Psoas muscle (tissue), 7 donors: ENCODE measurements at regions not wholly inside any gene's neighbourhood (a gene's known extent, or its start where the extent isn't known, plus 50 kb on each side); places are given as distances from the start of the nearest gene placed in this dataset.

Experiments used
- ATAC-seq, 4 donors: fragments of 200-7000 bp; cut with Tn5 transposase; one replicate each; pipeline ENCODE4 v1.9.1; 2020; ENCODE audit warnings: moderate library complexity in 3 of 4, mild to moderate bottlenecking in 2 of 4
- DNase-seq, 2 donors: peaks; one replicate each; pipeline ENCODE4 v3.0.0-alpha.2; 2020
- H3K27ac ChIP-seq: fragments of 200-600 bp; one replicate; pipeline ENCODE4 v1.8.0; 2022
- H3K27me3 ChIP-seq, 3 donors: fragments of 200-600 bp in 1 of 3; one replicate each; pipeline versions ENCODE4 v1.6.1 to v1.8.0; 2013 to 2022; ENCODE audit warnings: low read length in 2 of 3, mild to moderate bottlenecking in 2 of 3, moderate library complexity in 1 of 3; ENCODE audit not compliant: insufficient read depth in 3 of 3
- H3K36me3 ChIP-seq, 2 donors: fragments of 200-600 bp in 1 of 2; one replicate each; pipeline versions ENCODE4 v1.6.1 to v1.8.0; 2013 to 2022; ENCODE audit warnings: low read depth in 1 of 2, mild to moderate bottlenecking in 1 of 2, moderate library complexity in 1 of 2; ENCODE audit not compliant: insufficient read depth in 1 of 2
- H3K4me1 ChIP-seq: fragments of 200-600 bp; one replicate; pipeline ENCODE4 v1.8.0; 2022
- H3K4me3 ChIP-seq: fragments of 200-600 bp; one replicate; pipeline ENCODE4 v1.8.0; 2022; ENCODE audit warnings: mild to moderate bottlenecking
- H3K9me3 ChIP-seq: fragments of 200-600 bp; one replicate; pipeline ENCODE4 v1.8.0; 2022
- WGBS, 3 donors: extraction: QIAGEN DNeasy Blood & Tissue Kit; methylation state at CpG; one replicate each; pipeline versions ENCODE4 v1.1.6 to v1.1.7; 2013; 5-methylcytosine and 5-hydroxymethylcytosine counted together
- intact Hi-C, 2 donors: fragments of 100-400 bp; cut with DNase I; formaldehyde crosslinking; loops; one replicate each; pipeline versions ENCODE4 v1.11.0 to v1.14.2; 2022
- TF ChIP-seq, protein P1 (sequence below): fragments of 200-600 bp; IDR thresholded peaks from one replicate; pipeline ENCODE4 v1.8.0; 2022; ENCODE audit warnings: antibody characterized with exemption
- donor health status: healthy with polysubstance abuse.
- donor health status: DM: no; HTN: no; CAD: no; lungs with moderate emphysema.
- donor health status: Bipolar disorder and iron deficiency.
- donor health status: healthy.
- donor health status: DM: yes; HTN: yes; CAD: no.
- donor health status: DM: no; HTN: no; CAD: no.
- donor health status: DM: yes; HTN: yes; CAD: no.

DNA sequence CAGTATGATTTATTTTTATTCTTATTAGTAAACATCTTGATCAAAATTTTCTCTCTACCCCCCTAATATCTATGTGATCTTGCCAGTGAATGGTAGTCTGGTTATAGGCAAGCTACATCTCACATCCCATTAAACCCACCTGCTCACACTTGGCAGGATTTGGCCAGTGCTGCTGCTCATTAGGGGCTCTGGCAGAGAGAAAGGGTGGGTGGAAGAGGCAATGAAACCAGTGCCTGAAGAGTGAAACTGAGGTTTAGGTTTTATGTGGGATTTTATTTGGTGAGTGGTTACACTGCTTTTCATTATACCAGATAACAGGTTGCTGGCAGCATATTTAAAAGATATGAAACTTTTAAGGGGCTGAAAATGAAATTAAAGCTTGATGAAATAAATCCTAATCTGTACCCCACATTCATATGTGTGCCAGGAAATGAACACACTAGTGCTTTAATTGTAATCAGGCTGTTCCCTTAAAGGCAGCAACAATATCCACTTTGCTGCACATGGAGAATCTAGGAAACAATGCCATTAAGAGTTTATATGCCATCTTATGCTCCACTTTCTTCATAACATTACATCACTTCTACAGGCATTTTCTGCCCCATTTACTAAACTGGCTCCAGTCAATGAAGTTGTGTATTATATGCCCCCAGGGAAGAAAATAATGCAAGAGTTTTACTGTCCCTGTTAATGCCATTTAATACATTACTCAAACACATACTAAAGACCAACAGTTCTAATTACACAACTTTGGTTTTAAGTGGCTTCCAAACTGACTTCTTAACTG lies 688.7 kb downstream of the MECOM start:
- ATAC-seq (no peak), DNase-seq (no peak)
- no peaks in the 10 kb centered on the region for H3K4me1 ChIP-seq
- intact Hi-C loops, result no loop called here
- no peaks in the 10 kb centered on the region for H3K9me3 ChIP-seq
- no peaks in the 10 kb centered on the region for H3K36me3 ChIP-seq
- H3K27ac ChIP-seq, result no peak overlapping the region
- TF ChIP-seq, protein P1, sequence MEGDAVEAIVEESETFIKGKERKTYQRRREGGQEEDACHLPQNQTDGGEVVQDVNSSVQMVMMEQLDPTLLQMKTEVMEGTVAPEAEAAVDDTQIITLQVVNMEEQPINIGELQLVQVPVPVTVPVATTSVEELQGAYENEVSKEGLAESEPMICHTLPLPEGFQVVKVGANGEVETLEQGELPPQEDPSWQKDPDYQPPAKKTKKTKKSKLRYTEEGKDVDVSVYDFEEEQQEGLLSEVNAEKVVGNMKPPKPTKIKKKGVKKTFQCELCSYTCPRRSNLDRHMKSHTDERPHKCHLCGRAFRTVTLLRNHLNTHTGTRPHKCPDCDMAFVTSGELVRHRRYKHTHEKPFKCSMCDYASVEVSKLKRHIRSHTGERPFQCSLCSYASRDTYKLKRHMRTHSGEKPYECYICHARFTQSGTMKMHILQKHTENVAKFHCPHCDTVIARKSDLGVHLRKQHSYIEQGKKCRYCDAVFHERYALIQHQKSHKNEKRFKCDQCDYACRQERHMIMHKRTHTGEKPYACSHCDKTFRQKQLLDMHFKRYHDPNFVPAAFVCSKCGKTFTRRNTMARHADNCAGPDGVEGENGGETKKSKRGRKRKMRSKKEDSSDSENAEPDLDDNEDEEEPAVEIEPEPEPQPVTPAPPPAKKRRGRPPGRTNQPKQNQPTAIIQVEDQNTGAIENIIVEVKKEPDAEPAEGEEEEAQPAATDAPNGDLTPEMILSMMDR, result no peak
- no peaks in the 10 kb centered on the region for H3K27me3 ChIP-seq
- no peak overlapping the region for H3K4me3 ChIP-seq

DNA sequence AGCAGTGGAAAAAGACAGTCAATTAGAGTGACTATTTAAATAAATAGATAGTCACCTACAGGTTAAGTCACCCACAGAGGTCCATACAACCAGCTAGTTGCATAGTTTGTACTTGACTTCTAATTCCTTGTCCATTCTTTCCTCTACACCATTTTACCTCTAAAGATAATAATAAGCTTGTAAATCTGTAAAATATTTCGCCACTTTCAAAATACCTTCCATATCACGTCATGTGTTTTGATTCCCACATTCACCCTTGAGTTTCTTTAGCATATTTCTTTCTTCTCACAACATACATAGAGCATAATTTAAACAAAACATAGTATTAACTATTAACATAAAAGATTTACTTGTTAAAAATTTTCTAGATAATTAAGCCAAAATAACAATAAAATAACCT lies 689.6 kb downstream of the MECOM start:
- 78 to 85% (median 79%) methylated on average over 2 of the region's 2 CpGs for WGBS, 3 donors
- DNase-seq (no peak), ATAC-seq (no peak)
- Histone ChIP-seq H3K27ac (no peak overlapping the region), H3K27me3 (no peaks in the 10 kb centered on the region), H3K4me1 (no peaks in the 10 kb centered on the region), H3K36me3 (no peaks in the 10 kb centered on the region), H3K9me3 (no peaks in the 10 kb centered on the region), H3K4me3 (no peak overlapping the region)
- intact Hi-C loops, result no loop called here
- TF ChIP-seq, protein P1, result no peak

DNA sequence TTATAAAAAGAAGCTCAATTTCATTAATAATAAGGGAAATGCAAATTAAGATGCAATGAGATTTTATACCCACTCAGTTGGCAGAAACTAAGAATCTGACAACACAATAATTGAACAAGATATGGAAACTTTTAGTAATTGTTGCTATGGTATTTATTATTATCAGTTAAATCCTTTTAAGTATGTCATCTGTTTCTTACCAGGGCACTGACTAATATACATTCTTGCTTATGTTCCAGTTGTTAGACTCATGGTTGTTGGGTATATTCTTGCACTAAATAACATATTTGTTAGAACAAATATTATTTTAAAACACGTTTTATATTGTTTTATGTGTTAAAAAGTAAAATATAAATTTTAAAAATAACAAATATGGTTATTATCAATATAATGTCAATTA lies 690.3 kb downstream of the MECOM start:
- DNase-seq (no peak), ATAC-seq (no peak)
- Histone ChIP-seq H3K27me3 (no peaks in the 10 kb centered on the region), H3K4me3 (no peak overlapping the region), H3K36me3 (no peaks in the 10 kb centered on the region), H3K4me1 (no peaks in the 10 kb centered on the region), H3K27ac (no peak overlapping the region), H3K9me3 (no peaks in the 10 kb centered on the region)
- intact Hi-C loops, result no loop called here
- 50 to 66% (median 51%) methylated on average over 1 of the region's 1 CpG for WGBS, 3 donors
- TF ChIP-seq, protein P1, result no peak

DNA sequence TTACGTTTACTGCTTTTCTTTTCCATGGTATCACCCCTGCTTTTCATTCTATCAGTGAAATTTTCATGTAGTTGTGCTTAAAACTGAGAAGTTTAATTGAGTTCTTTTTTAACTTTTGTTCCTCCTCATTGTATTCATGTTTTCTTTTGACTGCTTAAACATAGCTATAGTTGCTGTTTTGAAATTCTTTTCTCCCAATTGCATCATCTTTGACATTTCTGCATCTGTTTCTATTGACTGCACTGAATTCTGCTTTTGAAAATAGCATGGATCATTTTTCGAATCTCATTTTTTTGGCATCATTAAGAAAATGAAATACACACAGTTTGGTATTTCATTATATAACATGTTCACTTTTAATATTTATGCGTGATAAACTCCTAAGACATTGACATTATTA lies 694.9 kb downstream of the MECOM start:
- TF ChIP-seq, protein P1, result no peak

DNA sequence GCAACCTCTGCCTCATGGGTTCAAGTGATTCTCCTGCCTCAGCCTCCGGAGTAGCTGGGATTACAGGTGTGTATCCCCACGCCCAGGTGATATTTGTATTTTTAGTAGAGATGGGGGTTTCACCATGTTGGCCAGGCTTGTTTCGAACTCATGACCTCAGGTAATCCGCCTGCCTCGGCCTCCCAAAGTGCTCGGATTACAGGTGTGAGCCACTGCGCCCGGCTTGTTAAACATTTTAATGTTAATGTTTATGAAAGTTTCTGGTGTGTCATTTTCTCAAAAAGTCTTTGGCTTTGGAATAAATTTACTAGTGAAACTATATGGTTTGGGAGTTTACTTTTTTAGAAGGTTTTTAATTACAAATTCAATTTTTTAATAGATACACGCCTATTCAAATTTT lies 698.8 kb downstream of the MECOM start:
- Histone ChIP-seq H3K4me3 (no peak overlapping the region), H3K9me3 (no peaks in the 10 kb centered on the region), H3K36me3 (no peaks in the 10 kb centered on the region), H3K27me3 (no peaks in the 10 kb centered on the region), H3K27ac (no peak overlapping the region), H3K4me1 (no peaks in the 10 kb centered on the region)
- no peak for ATAC-seq
- TF ChIP-seq, protein P1, result no peak
- intact Hi-C loops, result no loop called here
- no peak for DNase-seq
- 87 to 89% (median 87%) methylated on average over 9 of the region's 9 CpGs for WGBS, 3 donors

More for the DNA sequence above, 694.9 kb downstream of the MECOM start:
- Histone ChIP-seq H3K27ac (no peak overlapping the region), H3K9me3 (no peaks in the 10 kb centered on the region), H3K4me3 (no peak overlapping the region), H3K36me3 (no peaks in the 10 kb centered on the region), H3K27me3 (no peaks in the 10 kb centered on the region), H3K4me1 (no peaks in the 10 kb centered on the region)
- ATAC-seq, result no peak
- WGBS, 3 donors, result 80 to 89% (median 86%) methylated on average over 3 of the region's 3 CpGs
- DNase-seq, result no peak
- intact Hi-C loops, result no loop called here
